ENCODE measurements at regions not wholly inside any gene's neighbourhood (a gene's known extent, or its start where the extent isn't known, plus 50 kb on each side); places are given as distances from the start of the nearest gene placed in this dataset.

DNA sequence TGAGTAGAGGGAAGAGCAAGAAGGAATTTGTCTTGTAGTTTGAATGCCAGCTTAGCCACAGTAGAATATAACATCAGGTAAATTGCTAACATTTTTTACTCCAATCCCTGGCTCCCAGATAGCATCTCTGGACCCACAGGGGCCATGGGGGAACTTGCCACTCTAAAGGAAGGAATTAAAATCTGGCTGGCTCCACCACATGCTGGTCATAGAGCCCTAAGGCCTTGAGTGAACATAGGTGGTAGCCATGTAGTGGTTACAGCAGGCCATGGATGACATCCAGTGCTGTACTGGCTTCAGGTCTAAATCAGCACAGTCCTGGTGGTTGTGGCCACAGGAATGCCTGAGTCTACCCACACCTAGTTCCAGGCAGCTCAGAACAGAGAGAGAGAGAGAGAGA is 109.9 kb upstream of the RGMB start:
- ATAC-seq (ENCODE audit: low read depth) (no peak), DNase-seq (no peak)
- Histone ChIP-seq H2BK5ac (ENCODE audit: low read depth, low read length, poor library complexity, severe bottlenecking) (no peak overlapping the region), H4K5ac (ENCODE audit: low read depth, low read length) (no peak overlapping the region), H3K4ac (ENCODE audit: low read depth, low read length) (no peak overlapping the region), H2BK120ac (ENCODE audit: low read depth, low read length) (no peak overlapping the region), H3K4me3 (ENCODE audit: insufficient read depth, low read depth, low read length) (no peak overlapping the region), H2AK5ac (ENCODE audit: low read depth, low read length) (no peak overlapping the region), H2BK15ac (ENCODE audit: low read depth, low read length) (no peak overlapping the region), H3K9ac (ENCODE audit: low read depth, low read length) (no peak overlapping the region), H3K79me1 (ENCODE audit: low read depth in 1 of 2, low read length in 2 of 2) (no peaks in the 10 kb centered on the region), H3K4me2 (ENCODE audit: low read depth, low read length) (no peak overlapping the region), H4K8ac (ENCODE audit: low read depth in 2 of 2, low read length in 2 of 2) (no peak overlapping the region), H4K20me1 (ENCODE audit: insufficient read depth, low read length) (no peaks in the 10 kb centered on the region), H3K27ac (ENCODE audit: insufficient read depth, low read length) (no peak overlapping the region), H3K23ac (ENCODE audit: low read depth, low read length) (no peak overlapping the region), H2AK9ac (replicated peaks; ENCODE audit: low read depth, low read length, poor library complexity) (no peak overlapping the region), H3K9me1 (ENCODE audit: insufficient read depth, low read length) (no peaks in the 10 kb centered on the region), H3K9me3 (ENCODE audit: control insufficient read depth, insufficient read depth, low read length) (peaks cover 10% of the 10 kb centered on the region; the same call in 1 of the 2 replicates), H4K91ac (ENCODE audit: insufficient read depth, low read depth, low read length) (no peak overlapping the region), H3K36me3 (ENCODE audit: control insufficient read depth, insufficient read depth, low read length) (no peaks in the 10 kb centered on the region), H3K18ac (ENCODE audit: low read depth, low read length) (no peak overlapping the region), H3K56ac (ENCODE audit: extremely low read depth, insufficient read depth, low read length) (no peak overlapping the region), H2BK20ac (ENCODE audit: low read depth, low read length) (no peak overlapping the region), H3K14ac (replicated peaks; ENCODE audit: low read depth, low read length) (no peak overlapping the region), H3K27me3 (ENCODE audit: control insufficient read depth, insufficient read depth, low read length) (no peaks in the 10 kb centered on the region), H2AFZ (replicated peaks; ENCODE audit: low read length, poor library complexity) (no peak overlapping the region), H3K4me1 (ENCODE audit: control insufficient read depth, insufficient read depth, low read length) (no peaks in the 10 kb centered on the region)
- in situ Hi-C loops (cut with MboI; ENCODE audit: low sequenced_read_pairs), result no loop called here
- intact Hi-C loops (cut with micrococcal nuclease), result no loop called here
- BruUV-seq (replicated peaks), result no TSS peak
- ChIA-PET POLR2A (ENCODE audit: unreplicated experiment) (no interaction called here), CTCF (no interaction called here)
- dilution Hi-C loops (cut with HindIII; ENCODE audit: low sequenced_read_pairs, unreplicated experiment), result no loop called here
- TF ChIP-seq CHD1 (IDR thresholded peaks at IDR 0.05; ENCODE audit: low read depth, low read length) (no peak), MAFK (IDR thresholded peaks at IDR 0.05; ENCODE audit: low read depth, low read length) (no peak), MXI1 (IDR thresholded peaks at IDR 0.05; ENCODE audit: borderline replicate concordance, low read depth, low read length) (no peak)
- TF ChIP-seq, protein P1, sequence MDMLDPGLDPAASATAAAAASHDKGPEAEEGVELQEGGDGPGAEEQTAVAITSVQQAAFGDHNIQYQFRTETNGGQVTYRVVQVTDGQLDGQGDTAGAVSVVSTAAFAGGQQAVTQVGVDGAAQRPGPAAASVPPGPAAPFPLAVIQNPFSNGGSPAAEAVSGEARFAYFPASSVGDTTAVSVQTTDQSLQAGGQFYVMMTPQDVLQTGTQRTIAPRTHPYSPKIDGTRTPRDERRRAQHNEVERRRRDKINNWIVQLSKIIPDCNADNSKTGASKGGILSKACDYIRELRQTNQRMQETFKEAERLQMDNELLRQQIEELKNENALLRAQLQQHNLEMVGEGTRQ (IDR thresholded peaks at IDR 0.05; ENCODE audit: low read depth, low read length), result no peak
